Lung (tissue), 11 donors: ENCODE measurements at regions not wholly inside any gene's neighbourhood (a gene's known extent, or its start where the extent isn't known, plus 50 kb on each side); places are given as distances from the start of the nearest gene placed in this dataset.

Experiments
- ATAC-seq: fragments of 200-7000 bp; cut with Tn5 transposase; one replicate; pipeline ENCODE4 v1.9.1; 2020; ENCODE audit warnings: moderate number of reproducible peaks; ENCODE audit not compliant: insufficient read depth, low FRiP score
- DNase-seq, 3 donors: peaks; one replicate each; pipeline ENCODE4 v3.0.0-alpha.2; 2013 to 2017
- H3K27ac ChIP-seq, 2 donors: one replicate each; pipeline ENCODE4 v1.5.1; 2013; ENCODE audit warnings: mild to moderate bottlenecking in 2 of 2, moderate library complexity in 2 of 2, control low read depth in 1 of 2, inconsistent platforms in 1 of 2, low read depth in 1 of 2, low read length in 1 of 2
- H3K27me3 ChIP-seq, 3 donors: one replicate each; pipeline ENCODE4 v1.5.1; 2013; ENCODE audit warnings: low read length in 2 of 3; ENCODE audit not compliant: control insufficient read depth in 3 of 3, insufficient read depth in 3 of 3
- H3K36me3 ChIP-seq, 4 donors: one replicate each; pipeline ENCODE4 v1.5.1; 2013; ENCODE audit warnings: low read length in 4 of 4, mild to moderate bottlenecking in 1 of 4, moderate library complexity in 1 of 4; ENCODE audit not compliant: control insufficient read depth in 4 of 4, insufficient read depth in 4 of 4
- H3K4me1 ChIP-seq, 5 donors: one replicate each; pipeline ENCODE4 v1.5.1; 2013; ENCODE audit warnings: low read length in 5 of 5, mild to moderate bottlenecking in 2 of 5, moderate library complexity in 1 of 5; ENCODE audit not compliant: control insufficient read depth in 5 of 5, insufficient read depth in 5 of 5
- H3K4me3 ChIP-seq: one replicate; pipeline ENCODE4 v1.5.1; 2013; ENCODE audit warnings: mild to moderate bottlenecking, control low read depth, moderate library complexity
- H3K9ac ChIP-seq, 2 donors: one replicate each; pipeline ENCODE4 v1.5.1; 2013; ENCODE audit warnings: low read length in 2 of 2, control low read depth in 1 of 2; ENCODE audit not compliant: insufficient read depth in 1 of 2
- H3K9me3 ChIP-seq, 4 donors: one replicate each; pipeline ENCODE4 v1.5.1; 2013; ENCODE audit warnings: low read length in 3 of 4, mild to moderate bottlenecking in 1 of 4, moderate library complexity in 1 of 4; ENCODE audit not compliant: control insufficient read depth in 4 of 4, insufficient read depth in 3 of 4
- WGBS, 2 donors: extraction: QIAGEN DNeasy Blood & Tissue Kit; methylation state at CpG; one replicate each; pipeline ENCODE4 v1.1.7; 2013; 5-methylcytosine and 5-hydroxymethylcytosine counted together
- TF ChIP-seq, protein P1 (sequence below): IDR thresholded peaks from 2 replicates; pipeline ENCODE4 v1.5.1; 2012; ENCODE audit warnings: mild to moderate bottlenecking; ENCODE audit errors: control extremely low read depth, extremely low read depth
- donor health status: control.
- donor health status: control.
- donor health status: Bipolar disorder and iron deficiency.
- donor health status: healthy.
- donor health status: DM: yes; HTN: yes; CAD: no.

DNA sequence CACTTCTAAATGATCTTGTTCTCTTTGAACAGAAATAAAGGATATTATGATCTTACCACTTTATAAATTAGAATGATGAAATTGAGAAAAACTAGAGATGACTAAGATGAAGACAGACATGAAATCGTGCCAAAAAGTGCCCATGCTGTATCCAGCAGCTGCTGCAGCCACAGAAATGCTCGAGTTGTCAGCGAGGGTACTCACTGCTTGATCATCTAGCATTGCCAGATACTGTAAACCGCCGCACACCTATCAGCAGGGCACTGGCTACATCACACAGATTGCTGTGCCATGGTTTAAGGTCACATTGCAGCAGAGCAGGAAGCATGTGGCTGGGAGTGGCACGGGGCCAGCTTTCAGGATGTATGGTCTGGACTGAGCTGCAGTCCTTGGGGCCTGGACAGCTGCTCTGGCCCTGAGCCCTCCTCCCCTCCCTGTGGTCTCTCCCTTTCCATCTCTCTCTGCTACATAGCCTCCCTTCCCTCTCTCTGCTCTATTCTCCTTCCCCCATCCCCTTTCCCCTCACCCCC lies 51.0 kb upstream of the SEPTIN5 start:
- DNase-seq (peak; percentile 83 to 92 (median 84)), ATAC-seq (no peak)
- Histone ChIP-seq H3K9ac (no peak overlapping the region), H3K4me3 (no peak overlapping the region), H3K4me1 (peaks cover 0 to 19% (median 3%) of the 10 kb centered on the region in 5 donors), H3K9me3 (no peaks in the 10 kb centered on the region), H3K27ac (no peak overlapping the region), H3K36me3 (no peaks in the 10 kb centered on the region), H3K27me3 (no peaks in the 10 kb centered on the region)
- TF ChIP-seq, protein P1, sequence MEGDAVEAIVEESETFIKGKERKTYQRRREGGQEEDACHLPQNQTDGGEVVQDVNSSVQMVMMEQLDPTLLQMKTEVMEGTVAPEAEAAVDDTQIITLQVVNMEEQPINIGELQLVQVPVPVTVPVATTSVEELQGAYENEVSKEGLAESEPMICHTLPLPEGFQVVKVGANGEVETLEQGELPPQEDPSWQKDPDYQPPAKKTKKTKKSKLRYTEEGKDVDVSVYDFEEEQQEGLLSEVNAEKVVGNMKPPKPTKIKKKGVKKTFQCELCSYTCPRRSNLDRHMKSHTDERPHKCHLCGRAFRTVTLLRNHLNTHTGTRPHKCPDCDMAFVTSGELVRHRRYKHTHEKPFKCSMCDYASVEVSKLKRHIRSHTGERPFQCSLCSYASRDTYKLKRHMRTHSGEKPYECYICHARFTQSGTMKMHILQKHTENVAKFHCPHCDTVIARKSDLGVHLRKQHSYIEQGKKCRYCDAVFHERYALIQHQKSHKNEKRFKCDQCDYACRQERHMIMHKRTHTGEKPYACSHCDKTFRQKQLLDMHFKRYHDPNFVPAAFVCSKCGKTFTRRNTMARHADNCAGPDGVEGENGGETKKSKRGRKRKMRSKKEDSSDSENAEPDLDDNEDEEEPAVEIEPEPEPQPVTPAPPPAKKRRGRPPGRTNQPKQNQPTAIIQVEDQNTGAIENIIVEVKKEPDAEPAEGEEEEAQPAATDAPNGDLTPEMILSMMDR, result no peak
- WGBS, 2 donors, result 14 to 30% methylated on average over 6 of the region's 6 CpGs

DNA sequence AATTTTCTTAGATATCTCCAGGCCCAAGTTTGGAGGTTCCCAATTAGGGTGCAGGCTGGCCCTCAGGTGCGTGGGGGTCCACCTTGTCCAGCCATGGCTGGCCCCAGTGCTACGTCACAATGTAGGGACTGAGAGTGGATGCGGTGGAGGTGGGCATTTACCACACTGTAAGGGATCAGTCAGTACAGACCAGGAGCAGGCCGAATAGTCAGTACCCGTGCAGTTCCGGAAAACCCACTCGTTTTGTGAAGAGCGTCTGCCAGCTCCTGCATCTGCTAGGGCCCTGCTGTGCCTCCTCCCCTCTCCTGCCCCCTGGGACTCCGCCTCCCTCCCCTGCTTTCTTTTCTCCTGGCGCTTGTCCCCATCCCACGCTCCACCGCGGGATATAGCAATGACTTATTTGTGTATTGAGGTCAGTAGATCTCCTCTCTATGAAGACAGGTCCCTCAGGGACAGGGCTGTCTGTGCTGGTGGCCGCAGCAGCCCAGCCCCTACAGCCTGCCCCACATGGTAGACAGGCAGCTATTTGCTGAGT lies 50.4 kb upstream of the SEPTIN5 start:
- 57 to 70% methylated on average over 14 of the region's 14 CpGs for WGBS, 2 donors
- Histone ChIP-seq H3K9ac (no peak overlapping the region), H3K27me3 (no peaks in the 10 kb centered on the region), H3K9me3 (no peaks in the 10 kb centered on the region), H3K36me3 (no peaks in the 10 kb centered on the region), H3K4me1 (peaks cover 0 to 19% (median 3%) of the 10 kb centered on the region in 5 donors), H3K27ac (no peak overlapping the region), H3K4me3 (no peak overlapping the region)
- TF ChIP-seq, protein P1, result no peak
- DNase-seq, result peak; percentile 35 to 60 (median 43)
- ATAC-seq, result no peak

DNA sequence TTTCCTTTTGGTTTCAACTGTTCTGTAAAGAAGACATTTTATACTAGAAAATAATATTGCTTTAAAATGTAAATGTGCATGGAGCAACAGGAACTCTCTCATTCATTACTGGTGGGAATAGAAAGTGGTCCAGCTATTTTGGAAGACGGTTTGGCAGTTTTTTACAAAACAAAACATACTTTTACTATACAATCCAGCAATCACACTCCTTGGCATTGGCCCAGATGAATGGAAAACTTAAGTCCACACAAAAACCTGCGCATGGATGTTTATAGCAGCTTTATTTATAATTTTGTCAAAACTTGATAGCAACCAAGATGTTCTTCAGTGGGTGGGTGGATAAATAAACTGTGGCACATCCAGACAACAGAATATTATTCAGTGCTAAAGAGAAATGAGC lies 49.9 kb upstream of the SEPTIN5 start:
- no peak overlapping the region for H3K27ac ChIP-seq
- no peaks in the 10 kb centered on the region for H3K27me3 ChIP-seq
- DNase-seq (peak in 2 of 3 donors; percentile 31 to 60), ATAC-seq (no peak)
- H3K9ac ChIP-seq, result no peak overlapping the region
- 74 to 85% methylated on average over 2 of the region's 2 CpGs for WGBS, 2 donors
- peaks cover 0 to 19% (median 3%) of the 10 kb centered on the region in 5 donors for H3K4me1 ChIP-seq
- H3K4me3 ChIP-seq, result no peak overlapping the region
- no peaks in the 10 kb centered on the region for H3K36me3 ChIP-seq
- no peaks in the 10 kb centered on the region for H3K9me3 ChIP-seq
- TF ChIP-seq, protein P1, result no peak
